ENCODE measurements at regions not wholly inside any gene's neighbourhood (a gene's known extent, or its start where the extent isn't known, plus 50 kb on each side); places are given as distances from the start of the nearest gene placed in this dataset.

DNA sequence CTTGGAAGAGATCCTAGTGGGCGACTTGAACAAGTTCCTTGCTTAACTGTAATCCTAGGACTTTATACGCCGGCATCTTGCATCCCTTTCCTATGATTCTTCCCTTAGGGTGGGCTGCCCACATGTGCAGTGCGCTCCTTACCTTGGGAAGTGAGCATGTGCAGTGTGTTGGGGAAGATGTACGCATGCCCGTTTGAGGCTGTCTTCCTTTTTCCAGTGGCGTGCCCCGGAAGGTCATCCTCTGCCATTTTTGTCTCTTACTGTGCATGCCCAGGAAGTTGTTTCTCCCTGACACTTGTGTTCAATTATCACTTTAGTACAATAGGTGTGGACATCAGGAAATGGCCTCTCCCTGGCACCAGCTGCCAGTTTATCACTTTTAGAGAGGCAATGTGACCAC, 936.5 kb downstream of the TBC1D22A start:
- no peak for DNase-seq

DNA sequence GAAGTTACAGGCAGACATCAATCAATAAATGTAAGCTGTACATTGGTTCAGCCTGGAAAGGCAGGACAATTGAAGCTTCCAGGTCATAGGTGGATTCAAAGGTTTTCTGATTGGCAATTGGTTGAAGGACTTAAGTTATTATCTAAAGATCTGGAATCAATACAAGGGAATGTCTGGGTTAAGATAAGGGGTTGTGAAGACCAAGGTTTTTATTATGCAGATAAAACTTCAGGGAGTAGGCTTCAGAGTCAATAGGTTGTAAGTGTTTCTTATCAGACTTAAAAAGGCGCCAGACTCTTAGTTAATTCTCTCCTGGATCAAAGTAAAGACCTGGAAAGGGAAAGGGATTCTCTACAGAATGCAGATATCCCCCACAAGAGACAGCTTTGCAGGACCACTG, 935.4 kb downstream of the TBC1D22A start:
- no peak for DNase-seq

DNA sequence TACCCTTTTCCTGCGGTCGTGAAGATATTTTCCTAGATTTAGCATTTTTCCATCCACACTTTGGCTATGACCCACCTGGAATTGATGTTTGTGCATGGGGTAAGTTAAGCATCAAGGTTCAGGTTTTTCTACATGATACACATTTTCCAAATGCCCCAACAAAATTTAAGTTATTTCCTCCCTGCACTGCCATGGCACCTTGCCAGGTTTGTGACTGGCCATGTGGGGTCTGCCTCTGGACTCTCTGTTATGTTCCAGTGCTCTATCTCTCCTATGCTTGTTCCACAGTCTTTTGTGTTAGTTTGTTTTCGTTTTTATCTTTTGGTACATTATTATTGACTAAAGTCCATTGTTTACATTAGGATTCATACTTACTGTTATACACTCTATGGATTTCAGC, 934.3 kb downstream of the TBC1D22A start:
- no peak for DNase-seq

DNA sequence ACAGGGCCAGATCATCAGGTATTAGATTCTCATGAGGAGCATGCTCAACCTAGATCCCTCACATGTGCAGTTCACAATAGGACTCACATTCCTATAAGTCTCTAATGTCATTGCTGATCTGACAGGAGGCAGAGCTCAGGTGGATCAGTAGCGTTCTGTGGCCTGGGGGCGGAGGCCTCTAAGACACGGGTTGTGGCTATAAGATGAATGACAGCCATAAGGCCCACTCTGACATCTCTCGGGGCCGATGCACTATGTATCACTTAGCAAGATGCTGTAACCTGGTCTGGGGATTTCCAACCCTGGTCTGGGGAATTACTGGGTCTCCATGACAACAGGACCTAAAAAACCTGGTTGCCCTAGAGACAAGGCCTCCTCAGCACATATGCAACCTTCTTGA, 932.7 kb downstream of the TBC1D22A start:
- DNase-seq, result no peak

DNA sequence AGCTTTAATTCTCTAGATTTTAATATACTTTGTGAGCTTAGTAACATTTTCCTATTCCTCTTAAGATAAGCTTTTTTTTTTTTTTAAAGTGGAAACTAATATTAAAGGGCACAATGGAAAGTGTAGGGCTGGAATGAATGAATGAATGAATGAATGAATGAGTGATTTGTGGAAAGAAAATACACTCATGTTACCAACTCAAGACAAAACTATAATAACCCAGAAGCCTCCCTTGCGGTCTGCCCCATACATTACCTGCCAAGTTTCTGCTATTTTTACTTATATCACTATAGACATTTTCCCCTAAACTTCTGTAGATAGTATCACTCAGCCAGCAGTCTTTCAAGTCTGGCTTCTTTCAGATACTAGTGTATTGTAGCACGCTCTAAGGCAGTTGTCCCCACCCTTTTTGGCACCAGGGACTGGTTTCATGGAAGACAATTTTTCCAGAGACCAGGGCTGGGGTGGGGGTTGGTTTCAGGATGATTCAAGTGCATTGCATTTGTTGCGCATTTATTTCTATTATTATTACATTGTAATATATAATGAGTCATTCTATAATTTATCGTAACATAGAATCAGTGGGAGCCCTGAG, 932.2 kb downstream of the TBC1D22A start:
- DNase-seq, result no peak

DNA sequence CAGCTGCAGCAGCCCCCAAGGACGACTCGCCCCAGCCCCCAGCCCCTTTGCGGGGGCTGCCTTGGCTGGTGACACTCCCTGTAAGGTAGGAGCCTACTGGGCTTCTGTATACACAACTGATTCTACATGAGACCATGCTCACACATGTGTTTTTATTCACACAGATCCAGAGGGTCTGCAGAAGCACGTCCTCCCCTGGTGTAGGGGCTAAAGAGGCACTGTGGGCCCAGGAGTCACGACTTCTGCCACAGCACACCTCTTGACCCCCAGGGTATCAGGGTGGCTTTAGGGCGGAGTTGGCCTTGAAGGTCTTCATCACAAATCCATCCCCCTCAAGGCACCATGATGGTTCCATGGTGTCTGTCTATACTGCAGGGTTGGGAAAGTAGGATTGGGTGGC, 931.2 kb downstream of the TBC1D22A start:
- DNase-seq, result no peak

DNA sequence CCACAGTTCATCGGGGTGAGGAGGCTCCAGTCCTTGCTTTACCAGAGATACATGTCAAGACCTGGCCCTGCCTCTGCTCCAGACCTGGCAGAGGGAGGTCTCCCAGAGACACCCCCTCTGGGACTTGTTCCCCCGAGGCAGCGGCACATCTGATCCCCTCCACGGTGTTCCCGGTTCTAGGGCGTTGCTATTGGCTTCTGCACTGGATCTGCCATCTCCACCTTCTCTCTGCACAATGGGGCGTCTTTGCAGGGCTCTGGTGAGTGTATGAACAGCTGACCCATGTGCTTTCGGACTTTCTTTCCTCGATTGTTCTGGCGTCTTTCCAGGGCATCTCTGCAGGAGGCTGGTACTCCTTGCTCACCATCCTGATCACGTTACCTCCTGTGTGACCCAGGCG, 930.4 kb downstream of the TBC1D22A start:
- no peak for DNase-seq

DNA sequence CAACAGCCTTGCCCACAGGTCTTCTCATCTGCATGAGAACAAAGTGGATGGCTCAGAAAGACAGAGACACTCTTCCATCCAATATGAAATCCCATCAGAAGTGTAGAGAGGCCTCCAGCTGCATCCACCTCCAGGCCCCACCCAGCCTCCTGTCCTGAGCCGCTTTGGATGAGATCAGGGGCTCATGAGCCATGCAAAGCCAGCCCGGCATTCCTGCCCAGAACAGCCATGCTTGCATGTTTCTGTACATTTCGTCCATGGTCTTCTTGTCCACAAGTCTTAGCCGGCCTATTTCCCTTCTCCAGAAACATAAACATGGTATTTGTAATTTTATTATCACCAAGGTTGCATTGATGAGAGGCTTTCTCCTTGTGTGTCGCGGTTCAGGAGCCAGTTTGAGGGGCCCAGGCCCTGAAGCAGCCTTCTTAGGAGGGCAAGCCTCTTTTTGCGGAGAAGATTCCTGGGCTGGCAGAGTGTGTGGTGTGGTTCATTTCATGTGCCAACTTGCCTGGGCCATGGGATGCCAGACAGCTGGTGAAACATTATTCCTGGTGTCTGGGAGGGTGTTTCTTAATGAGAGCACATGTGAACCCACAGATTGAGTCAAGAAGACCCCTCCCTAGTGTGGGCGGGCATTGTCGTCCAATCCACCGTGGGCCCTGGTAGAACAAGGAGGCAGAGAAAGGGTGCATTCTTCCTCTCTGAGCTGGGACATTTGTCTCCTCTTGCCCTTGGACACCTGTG, 928.9 kb downstream of the TBC1D22A start:
- DNase-seq, result no peak

DNA sequence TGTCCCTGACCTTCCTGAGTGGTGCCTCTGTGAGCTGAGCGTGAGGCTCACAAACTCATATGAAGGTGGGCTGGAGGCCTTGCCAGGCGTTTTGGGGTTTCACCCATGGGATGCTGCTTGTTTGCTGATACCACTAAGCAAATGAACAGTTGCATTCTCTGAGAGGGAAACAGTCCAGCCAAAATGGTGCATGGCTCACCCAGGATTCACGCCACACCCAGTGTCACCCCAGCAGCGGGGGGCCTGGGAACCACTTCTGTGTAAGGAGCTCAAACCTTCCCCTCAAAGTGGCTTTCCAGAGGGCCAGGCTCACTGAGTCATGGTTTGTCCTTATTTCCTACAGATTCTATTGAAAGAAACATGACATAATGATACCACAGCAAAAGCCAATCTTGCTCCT, 928.1 kb downstream of the TBC1D22A start:
- DNase-seq, result no peak

DNA sequence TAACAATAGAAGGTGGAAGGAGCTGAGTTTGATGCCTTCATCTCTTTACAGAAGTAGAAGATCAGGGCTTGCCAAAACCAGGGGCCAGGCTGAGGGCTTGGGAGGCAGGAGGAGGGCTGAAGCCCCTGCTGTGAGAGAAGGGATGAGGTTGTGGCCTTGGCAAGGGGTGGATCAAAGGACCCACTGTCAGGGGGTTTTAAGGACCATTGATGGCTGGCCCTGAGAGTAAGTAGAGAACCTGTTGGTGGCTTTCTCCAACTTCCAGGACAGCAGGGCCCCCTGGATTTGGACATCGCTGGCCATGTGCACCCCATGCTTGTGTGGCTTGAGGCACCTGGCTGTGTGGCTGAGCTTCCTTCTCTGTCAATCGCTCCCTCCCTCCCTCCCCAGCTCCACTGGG, 927.7 kb downstream of the TBC1D22A start:
- no peak for DNase-seq

DNA sequence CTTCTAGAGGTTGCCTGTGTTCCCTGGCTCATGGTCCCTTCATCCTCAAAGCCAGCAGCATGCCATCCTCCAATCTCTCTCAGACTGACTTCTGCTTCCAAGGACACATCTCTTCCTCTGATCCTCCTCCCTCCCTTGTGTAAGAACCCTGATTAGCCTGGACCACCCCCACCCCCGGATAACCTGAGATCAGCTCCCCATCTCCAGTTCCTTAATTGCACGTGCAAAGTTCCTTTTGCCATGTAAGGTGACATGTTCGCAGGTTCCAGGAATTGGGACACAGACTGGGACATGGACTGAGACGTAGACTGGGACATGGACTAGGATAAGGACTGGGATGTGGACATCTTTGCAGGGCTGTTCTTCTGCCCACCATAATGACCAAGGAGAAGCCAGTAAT, 925.3 kb downstream of the TBC1D22A start:
- no peak for DNase-seq

DNA sequence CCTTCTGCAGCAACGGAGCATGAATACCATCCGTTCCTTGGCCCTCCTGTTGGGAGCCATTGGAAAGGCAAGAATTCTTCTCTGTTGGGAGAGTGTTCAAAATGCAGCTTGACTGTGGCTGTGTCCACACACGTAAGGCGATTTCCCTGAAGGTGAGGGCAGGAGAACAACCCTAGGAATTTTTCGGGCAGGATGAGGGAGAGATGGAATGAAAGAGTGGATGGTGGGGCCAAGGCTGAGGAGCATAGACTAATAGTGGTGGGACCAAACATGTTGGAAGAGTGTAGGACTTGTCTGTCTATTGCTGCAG, 924.9 kb downstream of the TBC1D22A start:
- no peak for DNase-seq

DNA sequence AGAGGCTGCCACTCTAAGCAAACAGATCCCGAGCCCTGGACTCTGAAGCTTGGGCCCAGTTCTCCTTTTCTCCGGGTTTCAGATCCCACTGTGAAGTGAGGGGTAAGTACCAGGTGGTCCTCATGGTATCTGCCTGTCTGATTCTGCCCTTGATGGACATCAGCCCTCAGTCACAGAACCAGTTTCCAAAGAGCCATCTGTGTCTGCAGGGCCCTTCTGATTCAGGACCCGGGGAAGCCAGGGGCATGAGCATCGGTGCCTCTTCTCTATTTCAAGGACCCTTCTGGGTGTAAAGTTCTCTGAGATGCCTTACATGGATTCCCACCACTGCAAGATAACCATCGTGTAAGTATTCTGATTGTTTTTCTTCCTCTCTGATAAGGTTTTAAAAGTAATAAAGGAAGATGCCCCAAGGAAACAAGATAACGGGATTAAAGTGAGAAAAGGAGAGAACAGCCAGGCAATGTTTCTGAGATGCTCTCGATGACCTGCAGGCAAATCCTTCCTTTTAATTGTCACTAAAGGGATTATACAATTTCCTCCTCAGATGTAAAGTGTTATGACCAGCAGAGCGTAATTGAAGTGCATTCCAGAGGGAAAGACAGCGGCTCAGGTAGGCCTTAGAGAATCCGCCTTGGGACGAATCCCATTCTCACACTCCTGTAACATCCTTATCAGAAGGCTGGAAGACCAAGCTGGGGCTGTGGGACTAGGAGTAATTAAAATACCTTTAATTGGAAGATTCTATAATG, 924.3 kb downstream of the TBC1D22A start:
- no peak for DNase-seq

DNA sequence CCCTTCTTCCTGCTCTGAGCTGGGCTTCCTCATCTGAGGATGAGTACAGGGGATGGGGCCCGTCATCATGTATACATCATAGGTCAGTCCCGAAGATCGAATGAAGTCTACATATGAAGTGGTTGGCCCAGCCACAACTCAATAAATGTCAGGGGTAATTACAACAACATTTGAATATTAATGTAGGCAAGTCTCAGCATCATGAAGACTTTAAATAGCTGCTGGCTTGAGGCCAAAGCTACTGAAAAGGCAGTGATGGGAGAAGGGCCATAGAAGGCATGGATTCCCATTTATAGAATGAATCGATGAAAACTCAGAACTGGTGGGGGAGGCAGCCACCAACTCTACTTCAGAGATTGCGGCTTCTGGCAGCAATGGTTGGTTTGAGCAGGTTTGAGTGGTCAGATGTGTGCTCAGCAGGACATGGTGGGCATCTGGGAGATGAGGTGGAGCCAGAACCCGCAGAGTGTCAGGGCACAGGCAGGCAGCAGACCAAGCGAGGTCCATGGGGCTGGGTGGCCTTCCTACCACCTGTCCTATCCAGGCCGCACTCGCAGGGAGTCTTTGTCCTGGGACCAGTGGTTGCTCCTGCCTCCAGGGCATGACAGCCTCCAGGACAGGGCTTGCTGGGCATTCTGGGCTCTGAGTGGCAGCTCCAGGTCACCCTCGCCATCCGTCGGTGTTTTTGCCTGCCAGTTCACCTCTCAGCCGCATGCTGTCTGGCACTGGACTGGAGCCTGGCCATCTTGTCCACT, 919.1 kb downstream of the TBC1D22A start:
- DNase-seq, result no peak

DNA sequence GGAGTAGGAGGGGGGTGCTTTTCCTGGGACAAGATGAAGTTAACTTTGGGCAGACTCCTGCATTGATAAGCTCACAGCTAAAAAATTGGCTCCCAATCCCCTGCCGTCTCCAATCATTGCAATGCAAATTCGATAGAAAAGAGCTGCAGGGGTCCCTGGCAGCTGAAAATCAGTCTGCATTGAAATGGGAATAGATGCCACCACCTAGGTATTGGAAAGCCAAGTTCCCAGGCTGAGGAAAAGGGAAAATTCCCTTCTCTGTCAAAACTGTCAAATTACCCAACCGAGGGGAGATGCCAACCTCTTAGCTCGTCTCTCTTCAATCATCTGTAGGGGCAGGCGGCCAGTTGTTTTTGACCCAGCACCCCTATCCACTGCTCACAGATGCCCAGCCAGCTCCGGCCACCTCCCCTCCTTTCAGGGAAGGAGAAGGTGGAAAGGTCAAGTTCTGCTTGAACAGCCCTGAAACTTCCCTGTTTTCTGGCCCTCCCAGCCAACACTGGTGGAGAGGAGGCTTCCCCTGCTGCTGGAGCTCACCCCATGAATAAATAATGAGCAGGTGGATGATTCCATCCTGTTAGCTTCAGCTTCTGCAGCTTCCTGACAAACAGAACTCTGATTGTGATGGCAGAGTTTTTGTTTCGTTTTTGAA, 916.3 kb downstream of the TBC1D22A start:
- no peak for DNase-seq

DNA sequence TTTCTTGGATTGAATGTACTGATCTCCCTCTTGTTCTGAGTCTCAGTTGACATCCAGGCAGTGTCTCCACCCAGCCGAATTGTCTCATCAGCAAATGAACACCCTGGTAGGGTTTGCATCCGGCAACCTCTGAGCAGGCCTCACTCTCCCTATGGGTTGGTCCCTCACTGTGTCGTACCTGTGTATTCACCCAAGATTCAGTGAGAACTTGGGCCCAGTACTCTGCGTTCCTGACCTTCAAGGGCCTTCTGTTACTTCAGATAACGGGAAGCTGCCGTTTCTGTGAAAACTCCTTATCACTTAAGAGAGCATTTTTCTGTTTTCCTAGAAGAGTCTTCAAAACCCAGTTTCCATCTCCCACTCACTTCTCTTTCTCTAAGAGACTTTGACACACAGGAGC, 915.6 kb downstream of the TBC1D22A start:
- DNase-seq, result no peak

DNA sequence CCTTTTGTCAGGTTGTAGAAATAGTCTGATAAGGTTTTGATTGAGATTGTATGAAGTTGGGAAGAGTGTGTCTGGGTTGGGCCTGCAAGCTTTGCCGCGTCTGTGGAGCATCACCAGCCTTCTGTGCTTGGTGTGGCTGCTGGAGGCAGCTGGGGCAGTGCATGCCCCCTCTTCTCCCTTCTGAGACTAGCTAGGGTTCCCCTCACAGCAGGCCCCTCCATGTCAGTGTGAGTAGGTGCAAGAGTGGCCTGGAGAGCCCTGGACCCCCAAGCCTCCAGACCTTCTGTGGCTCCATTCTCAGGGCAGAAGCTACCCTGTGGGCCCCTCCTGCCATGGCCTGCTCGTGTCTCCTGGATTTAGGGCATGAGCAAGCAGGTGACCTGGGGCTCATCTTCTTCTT, 914.2 kb downstream of the TBC1D22A start:
- DNase-seq, result no peak

DNA sequence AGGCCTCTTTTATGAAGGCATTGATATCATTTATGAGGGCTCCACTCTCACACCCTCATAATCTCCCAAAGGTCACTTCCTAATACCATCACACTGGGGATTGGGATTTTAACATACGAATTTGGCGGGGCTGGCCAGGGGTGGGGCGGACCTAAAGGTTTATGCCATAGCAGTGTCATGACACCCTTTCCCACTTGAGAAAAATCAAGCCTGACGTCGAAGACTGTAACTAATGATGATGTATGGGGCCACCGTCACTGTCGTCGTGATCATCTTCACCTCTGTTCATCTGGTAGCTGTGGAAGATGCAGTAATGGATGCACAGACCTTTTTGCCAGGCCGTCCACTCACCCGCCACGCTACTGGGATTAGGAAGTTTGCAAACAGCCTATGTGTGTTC, 912.1 kb downstream of the TBC1D22A start:
- no peak for DNase-seq

DNA sequence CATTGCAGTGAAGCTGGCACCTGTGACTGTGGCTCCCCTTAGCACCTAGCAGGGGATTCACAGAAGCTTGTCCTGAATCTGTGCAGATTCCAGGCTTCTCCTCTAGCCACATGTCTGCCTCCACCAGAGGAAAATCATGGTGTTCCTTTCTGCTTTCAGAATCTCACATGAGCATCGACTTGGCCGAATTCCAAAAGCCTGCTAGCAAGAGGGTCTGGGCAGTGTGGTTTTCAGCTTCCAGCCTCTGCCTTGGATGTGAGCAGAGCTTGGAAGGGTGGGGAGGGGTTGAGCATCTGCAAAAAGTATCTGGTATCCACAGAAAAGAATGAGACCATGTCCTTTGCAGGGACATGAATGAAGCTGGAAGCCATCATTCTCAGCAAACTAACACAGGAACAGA, 911.1 kb downstream of the TBC1D22A start:
- DNase-seq, result no peak

DNA sequence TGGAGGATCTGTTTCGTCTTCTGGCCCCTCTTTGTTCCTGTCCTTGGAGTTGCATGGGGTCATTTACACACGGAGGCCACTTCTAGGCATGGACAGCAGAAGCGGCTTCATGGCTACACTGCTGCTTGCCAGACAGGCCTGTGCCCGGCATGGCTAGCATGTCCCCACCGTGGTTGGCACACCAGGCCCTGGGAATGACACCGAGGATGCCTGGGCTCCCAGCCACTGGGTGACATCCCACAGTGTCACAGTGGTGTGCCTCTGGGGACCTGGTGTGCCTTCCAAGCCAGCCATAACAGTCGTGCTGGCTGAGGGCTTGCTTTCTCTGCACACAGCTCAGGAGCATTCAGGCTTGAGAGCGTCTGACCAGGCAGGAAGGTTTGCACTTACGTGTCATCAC, 910.1 kb downstream of the TBC1D22A start:
- DNase-seq, result no peak

DNA sequence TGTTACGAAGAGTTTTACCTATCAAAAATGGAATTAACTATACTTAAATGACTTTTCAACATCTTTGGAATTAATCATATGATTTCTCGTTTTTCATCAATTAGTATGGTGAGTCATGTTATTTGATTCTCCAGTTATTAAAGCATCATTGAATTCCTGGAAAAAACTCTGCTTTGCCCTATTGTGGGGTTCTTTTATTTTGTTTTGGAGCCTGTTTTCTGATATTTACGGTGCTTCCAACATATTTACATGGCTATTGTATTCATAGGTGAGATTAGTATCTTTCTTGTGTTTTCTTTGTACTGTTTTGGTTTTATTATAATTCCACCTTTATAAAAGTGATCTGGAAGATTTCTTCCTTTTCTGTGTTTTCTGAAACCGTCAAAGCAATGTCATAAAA, 902.7 kb downstream of the TBC1D22A start:
- DNase-seq, result no peak

DNA sequence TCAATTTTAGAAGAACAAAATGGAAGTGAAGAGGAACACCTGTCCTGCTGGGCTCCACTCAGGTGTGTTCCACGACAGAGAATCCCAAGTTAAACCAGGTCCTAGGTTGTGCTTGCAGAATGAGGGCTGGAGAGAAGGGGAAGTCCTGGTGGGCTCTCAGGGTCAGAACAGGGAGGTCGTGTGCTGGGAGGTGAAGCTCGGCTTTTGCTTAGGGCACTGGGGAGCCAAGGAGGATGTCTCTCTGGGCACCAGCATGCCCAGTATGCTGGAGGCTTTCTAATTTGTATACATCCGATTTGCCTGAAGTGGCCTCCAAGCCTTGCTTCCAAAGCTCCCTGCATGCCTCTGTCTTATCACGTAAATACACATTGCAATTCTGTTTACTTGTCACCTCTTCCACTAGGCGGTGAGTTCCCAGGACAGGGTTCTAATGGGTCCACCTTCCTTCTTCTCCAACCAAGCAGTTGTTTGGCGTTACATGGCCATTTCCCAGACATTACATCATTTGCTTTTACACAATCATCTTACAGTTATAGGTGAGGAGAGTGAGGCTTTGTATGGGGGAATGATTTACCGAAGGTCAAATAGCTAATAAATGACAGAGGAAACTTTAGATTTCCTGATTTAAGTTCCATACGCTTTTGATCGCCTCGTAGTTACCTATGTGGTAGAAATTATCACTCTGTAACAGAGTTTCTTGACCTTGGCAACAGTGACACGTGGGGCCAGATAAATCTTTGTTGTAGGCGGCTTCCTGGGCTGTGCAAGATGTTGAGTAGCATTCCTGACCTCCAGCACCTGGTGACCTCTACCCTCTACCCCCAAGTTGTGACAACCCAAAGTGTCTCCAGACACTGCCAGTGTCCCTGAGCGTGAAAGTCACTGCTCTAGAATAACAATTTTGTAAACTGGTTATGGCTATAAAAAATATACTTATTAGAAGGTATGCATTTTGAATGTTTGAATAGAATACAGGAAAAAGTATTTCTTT, 901.5 kb downstream of the TBC1D22A start:
- DNase-seq, result no peak
